ENCODE measurements at regions not wholly inside any gene's neighbourhood (a gene's known extent, or its start where the extent isn't known, plus 50 kb on each side); places are given as distances from the start of the nearest gene placed in this dataset.

DNA sequence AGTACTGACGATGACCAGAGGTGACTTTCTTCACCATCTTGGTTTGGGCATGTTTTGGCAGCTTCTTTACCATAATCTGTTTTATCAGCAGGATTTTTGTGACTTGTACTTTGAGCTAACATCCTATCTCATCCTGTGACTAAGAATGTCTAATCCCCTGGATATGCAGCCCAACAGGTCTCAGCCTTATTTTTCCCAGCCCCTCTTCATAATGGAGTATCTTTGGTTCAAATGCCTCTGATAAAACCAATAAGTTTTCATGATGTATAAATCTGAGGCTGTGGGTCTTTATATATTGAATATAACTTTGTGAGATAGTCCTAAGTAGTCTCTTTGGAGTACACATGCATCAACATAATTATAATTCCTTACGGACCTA lies 186.9 kb upstream of the WSB1 start:
- no peak for TF ChIP-seq POLR2AphosphoS5 (IDR thresholded peaks at IDR 0.05; ENCODE audit: low read depth)
- TF ChIP-seq, protein P1, sequence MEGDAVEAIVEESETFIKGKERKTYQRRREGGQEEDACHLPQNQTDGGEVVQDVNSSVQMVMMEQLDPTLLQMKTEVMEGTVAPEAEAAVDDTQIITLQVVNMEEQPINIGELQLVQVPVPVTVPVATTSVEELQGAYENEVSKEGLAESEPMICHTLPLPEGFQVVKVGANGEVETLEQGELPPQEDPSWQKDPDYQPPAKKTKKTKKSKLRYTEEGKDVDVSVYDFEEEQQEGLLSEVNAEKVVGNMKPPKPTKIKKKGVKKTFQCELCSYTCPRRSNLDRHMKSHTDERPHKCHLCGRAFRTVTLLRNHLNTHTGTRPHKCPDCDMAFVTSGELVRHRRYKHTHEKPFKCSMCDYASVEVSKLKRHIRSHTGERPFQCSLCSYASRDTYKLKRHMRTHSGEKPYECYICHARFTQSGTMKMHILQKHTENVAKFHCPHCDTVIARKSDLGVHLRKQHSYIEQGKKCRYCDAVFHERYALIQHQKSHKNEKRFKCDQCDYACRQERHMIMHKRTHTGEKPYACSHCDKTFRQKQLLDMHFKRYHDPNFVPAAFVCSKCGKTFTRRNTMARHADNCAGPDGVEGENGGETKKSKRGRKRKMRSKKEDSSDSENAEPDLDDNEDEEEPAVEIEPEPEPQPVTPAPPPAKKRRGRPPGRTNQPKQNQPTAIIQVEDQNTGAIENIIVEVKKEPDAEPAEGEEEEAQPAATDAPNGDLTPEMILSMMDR (IDR thresholded peaks at IDR 0.05; ENCODE audit: insufficient read depth, low read length), result no peak
- TF ChIP-seq GABPA (IDR thresholded peaks at IDR 0.05; ENCODE audit: low read depth), result no peak
- TF ChIP-seq SPI1 (IDR thresholded peaks at IDR 0.05; ENCODE audit: borderline replicate concordance, low read depth), result no peak
- TF ChIP-seq, protein P2, sequence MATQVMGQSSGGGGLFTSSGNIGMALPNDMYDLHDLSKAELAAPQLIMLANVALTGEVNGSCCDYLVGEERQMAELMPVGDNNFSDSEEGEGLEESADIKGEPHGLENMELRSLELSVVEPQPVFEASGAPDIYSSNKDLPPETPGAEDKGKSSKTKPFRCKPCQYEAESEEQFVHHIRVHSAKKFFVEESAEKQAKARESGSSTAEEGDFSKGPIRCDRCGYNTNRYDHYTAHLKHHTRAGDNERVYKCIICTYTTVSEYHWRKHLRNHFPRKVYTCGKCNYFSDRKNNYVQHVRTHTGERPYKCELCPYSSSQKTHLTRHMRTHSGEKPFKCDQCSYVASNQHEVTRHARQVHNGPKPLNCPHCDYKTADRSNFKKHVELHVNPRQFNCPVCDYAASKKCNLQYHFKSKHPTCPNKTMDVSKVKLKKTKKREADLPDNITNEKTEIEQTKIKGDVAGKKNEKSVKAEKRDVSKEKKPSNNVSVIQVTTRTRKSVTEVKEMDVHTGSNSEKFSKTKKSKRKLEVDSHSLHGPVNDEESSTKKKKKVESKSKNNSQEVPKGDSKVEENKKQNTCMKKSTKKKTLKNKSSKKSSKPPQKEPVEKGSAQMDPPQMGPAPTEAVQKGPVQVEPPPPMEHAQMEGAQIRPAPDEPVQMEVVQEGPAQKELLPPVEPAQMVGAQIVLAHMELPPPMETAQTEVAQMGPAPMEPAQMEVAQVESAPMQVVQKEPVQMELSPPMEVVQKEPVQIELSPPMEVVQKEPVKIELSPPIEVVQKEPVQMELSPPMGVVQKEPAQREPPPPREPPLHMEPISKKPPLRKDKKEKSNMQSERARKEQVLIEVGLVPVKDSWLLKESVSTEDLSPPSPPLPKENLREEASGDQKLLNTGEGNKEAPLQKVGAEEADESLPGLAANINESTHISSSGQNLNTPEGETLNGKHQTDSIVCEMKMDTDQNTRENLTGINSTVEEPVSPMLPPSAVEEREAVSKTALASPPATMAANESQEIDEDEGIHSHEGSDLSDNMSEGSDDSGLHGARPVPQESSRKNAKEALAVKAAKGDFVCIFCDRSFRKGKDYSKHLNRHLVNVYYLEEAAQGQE (IDR thresholded peaks at IDR 0.05; ENCODE audit: insufficient replicate concordance, low read depth), result no peak
